Nephron progenitor cell (in vitro differentiated cells): ENCODE measurements at regions not wholly inside any gene's neighbourhood (a gene's known extent, or its start where the extent isn't known, plus 50 kb on each side); places are given as distances from the start of the nearest gene placed in this dataset.

Source experiments
- DNase-seq: peaks from one replicate; pipeline ENCODE4 v3.0.0; 2021
- H3K27ac Mint-ChIP-seq: 2 replicates; pipeline ENCODE4 v1.8.0; 2021; ENCODE audit warnings: mild to moderate bottlenecking, moderate library complexity, mixed read lengths
- H3K27me3 Mint-ChIP-seq: 2 replicates; pipeline ENCODE4 v1.8.0; 2021; ENCODE audit warnings: mild to moderate bottlenecking, low read depth, mixed read lengths; ENCODE audit not compliant: poor library complexity
- H3K36me3 Mint-ChIP-seq: 2 replicates; pipeline ENCODE4 v1.8.0; 2021; ENCODE audit warnings: low read depth, mixed read lengths
- H3K4me1 Mint-ChIP-seq: 2 replicates; pipeline ENCODE4 v1.8.0; 2021; ENCODE audit warnings: mixed read lengths
- H3K4me3 Mint-ChIP-seq: 2 replicates; pipeline ENCODE4 v1.8.0; 2021; ENCODE audit warnings: mild to moderate bottlenecking, moderate library complexity, mixed read lengths
- H3K9me3 Mint-ChIP-seq: 2 replicates; pipeline ENCODE4 v1.8.0; 2021; ENCODE audit warnings: mild to moderate bottlenecking, moderate library complexity, mixed read lengths
- CTCF ChIP-seq: fragments of 200-600 bp; sonication (generic); IDR thresholded peaks from 2 replicates; pipeline ENCODE4 v1.5.0; 2021; ENCODE audit warnings: antibody characterized with exemption

- Mint-ChIP-seq H3K4me3 (no peak overlapping the region), H3K36me3 (no peaks in the 10 kb centered on the region), H3K4me1 (peaks cover 77% of the 10 kb centered on the region), H3K27me3 (peaks cover 3% of the 10 kb centered on the region), H3K9me3 (no peaks in the 10 kb centered on the region), H3K27ac (no peak overlapping the region)
- TF ChIP-seq CTCF: no peak
- DNase-seq: no peak
These were observed 79.1 kb downstream of the CD164 start for GRCh38 chr6:109303164-109303563.

GRCh38 chr6:109302176-109302575 is 80.1 kb downstream of the CD164 start:
- H3K27ac Mint-ChIP-seq: no peak overlapping the region

GRCh38 chr6:109301418-109301817 is 80.8 kb downstream of the CD164 start:
- Mint-ChIP-seq H3K27ac (peak overlapping the region; percentile 24), H3K36me3 (no peaks in the 10 kb centered on the region), H3K4me3 (no peak overlapping the region), H3K4me1 (peaks cover 84% of the 10 kb centered on the region), H3K9me3 (no peaks in the 10 kb centered on the region), H3K27me3 (peaks cover 6% of the 10 kb centered on the region)
- no peak for DNase-seq
- no peak for TF ChIP-seq CTCF

More at GRCh38 chr6:109302176-109302575, 80.1 kb downstream of the CD164 start:
- Mint-ChIP-seq H3K27me3 (peaks cover 3% of the 10 kb centered on the region), H3K4me3 (no peak overlapping the region), H3K9me3 (no peaks in the 10 kb centered on the region), H3K36me3 (no peaks in the 10 kb centered on the region), H3K4me1 (peaks cover 76% of the 10 kb centered on the region)
- DNase-seq: no peak
- no peak for TF ChIP-seq CTCF

GRCh38 chr6:109300874-109301273 is 81.4 kb downstream of the CD164 start:
- H3K4me3 Mint-ChIP-seq: no peak overlapping the region
- peaks cover 7% of the 10 kb centered on the region for H3K27me3 Mint-ChIP-seq
- H3K9me3 Mint-ChIP-seq: no peaks in the 10 kb centered on the region
- peaks cover 81% of the 10 kb centered on the region for H3K4me1 Mint-ChIP-seq
- H3K27ac Mint-ChIP-seq: no peak overlapping the region
- no peaks in the 10 kb centered on the region for H3K36me3 Mint-ChIP-seq
- no peak for DNase-seq
- no peak for TF ChIP-seq CTCF

- TF ChIP-seq CTCF: no peak
- H3K36me3 Mint-ChIP-seq: no peaks in the 10 kb centered on the region
- H3K9me3 Mint-ChIP-seq: no peaks in the 10 kb centered on the region
- H3K27me3 Mint-ChIP-seq: peaks cover 7% of the 10 kb centered on the region
- DNase-seq: no peak
- no peak overlapping the region for H3K27ac Mint-ChIP-seq
- H3K4me3 Mint-ChIP-seq: no peak overlapping the region
- peaks cover 72% of the 10 kb centered on the region for H3K4me1 Mint-ChIP-seq
These were observed 82.3 kb downstream of the CD164 start for GRCh38 chr6:109299776-109300564.

- Mint-ChIP-seq H3K27ac (no peak overlapping the region), H3K4me3 (no peak overlapping the region), H3K27me3 (peaks cover 7% of the 10 kb centered on the region), H3K4me1 (peaks cover 70% of the 10 kb centered on the region), H3K9me3 (no peaks in the 10 kb centered on the region), H3K36me3 (no peaks in the 10 kb centered on the region)
- DNase-seq: no peak
- TF ChIP-seq CTCF: no peak
These were observed 83.0 kb downstream of the CD164 start for GRCh38 chr6:109299265-109299607.
